ENCODE measurements at regions not wholly inside any gene's neighbourhood (a gene's known extent, or its start where the extent isn't known, plus 50 kb on each side); places are given as distances from the start of the nearest gene placed in this dataset.

DNA sequence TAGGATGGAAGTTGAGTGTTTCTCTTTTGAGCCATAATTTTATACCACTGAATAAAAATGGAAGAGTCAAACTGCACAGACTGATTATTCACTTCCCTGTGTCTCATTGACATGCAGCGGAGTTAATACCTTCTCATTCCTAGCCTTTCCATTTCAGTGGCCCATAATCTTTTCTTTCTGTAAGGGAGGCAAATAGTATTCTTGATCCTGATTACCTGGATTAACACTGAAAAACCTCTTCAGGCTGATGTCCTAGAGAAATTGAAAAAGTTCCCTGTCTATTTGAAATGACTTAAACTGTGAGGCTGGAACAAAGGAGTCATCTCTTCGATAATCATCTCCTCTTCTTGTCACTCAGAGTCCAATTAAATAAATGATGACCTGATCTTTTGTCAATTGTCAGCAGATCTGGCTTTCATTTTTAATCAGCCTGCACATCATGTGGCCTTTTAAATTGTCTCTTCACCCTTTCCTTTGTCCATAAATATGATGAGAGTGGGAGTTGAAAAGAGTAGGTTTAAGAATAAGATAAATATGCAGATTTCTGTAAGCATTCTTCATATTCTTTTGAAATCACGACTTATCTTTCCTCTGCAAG is 713.0 kb downstream of the EPM2A start:
- H3K4me2 ChIP-seq (ENCODE audit: low read length) = no peak overlapping the region
- no peak for TF ChIP-seq EZH2phosphoT487 (IDR thresholded peaks at IDR 0.05; ENCODE audit: borderline replicate concordance, low read length)
- TF ChIP-seq, protein P1, sequence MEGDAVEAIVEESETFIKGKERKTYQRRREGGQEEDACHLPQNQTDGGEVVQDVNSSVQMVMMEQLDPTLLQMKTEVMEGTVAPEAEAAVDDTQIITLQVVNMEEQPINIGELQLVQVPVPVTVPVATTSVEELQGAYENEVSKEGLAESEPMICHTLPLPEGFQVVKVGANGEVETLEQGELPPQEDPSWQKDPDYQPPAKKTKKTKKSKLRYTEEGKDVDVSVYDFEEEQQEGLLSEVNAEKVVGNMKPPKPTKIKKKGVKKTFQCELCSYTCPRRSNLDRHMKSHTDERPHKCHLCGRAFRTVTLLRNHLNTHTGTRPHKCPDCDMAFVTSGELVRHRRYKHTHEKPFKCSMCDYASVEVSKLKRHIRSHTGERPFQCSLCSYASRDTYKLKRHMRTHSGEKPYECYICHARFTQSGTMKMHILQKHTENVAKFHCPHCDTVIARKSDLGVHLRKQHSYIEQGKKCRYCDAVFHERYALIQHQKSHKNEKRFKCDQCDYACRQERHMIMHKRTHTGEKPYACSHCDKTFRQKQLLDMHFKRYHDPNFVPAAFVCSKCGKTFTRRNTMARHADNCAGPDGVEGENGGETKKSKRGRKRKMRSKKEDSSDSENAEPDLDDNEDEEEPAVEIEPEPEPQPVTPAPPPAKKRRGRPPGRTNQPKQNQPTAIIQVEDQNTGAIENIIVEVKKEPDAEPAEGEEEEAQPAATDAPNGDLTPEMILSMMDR (IDR thresholded peaks at IDR 0.05; ENCODE audit: low read depth, low read length, poor library complexity, severe bottlenecking) = no peak
- H3F3A ChIP-seq (ENCODE audit: control insufficient read depth, insufficient read depth) = no peaks in the 10 kb centered on the region
- no peaks in the 10 kb centered on the region for H3K27me3 ChIP-seq (ENCODE audit: control insufficient read depth, low read length)
- H3K4me3 ChIP-seq (ENCODE audit: low read length) = no peak overlapping the region
- no peak overlapping the region for H3K27ac ChIP-seq (ENCODE audit: low read depth, low read length)
- H3K79me2 ChIP-seq (ENCODE audit: control insufficient read depth, low read length) = no peaks in the 10 kb centered on the region
- H4K20me1 ChIP-seq (ENCODE audit: control insufficient read depth, insufficient read depth, low read depth, low read length) = no peaks in the 10 kb centered on the region
- no peaks in the 10 kb centered on the region for H3K9me3 ChIP-seq (ENCODE audit: control insufficient read depth, insufficient read depth, low read length)
- H3K9me2 ChIP-seq (replicated peaks; ENCODE audit: control insufficient read depth, low read length) = no peaks in the 10 kb centered on the region
- no peaks in the 10 kb centered on the region for H3K36me3 ChIP-seq (ENCODE audit: control insufficient read depth, low read length)
- no peaks in the 10 kb centered on the region for H3K4me1 ChIP-seq (ENCODE audit: control insufficient read depth, low read length)

DNA sequence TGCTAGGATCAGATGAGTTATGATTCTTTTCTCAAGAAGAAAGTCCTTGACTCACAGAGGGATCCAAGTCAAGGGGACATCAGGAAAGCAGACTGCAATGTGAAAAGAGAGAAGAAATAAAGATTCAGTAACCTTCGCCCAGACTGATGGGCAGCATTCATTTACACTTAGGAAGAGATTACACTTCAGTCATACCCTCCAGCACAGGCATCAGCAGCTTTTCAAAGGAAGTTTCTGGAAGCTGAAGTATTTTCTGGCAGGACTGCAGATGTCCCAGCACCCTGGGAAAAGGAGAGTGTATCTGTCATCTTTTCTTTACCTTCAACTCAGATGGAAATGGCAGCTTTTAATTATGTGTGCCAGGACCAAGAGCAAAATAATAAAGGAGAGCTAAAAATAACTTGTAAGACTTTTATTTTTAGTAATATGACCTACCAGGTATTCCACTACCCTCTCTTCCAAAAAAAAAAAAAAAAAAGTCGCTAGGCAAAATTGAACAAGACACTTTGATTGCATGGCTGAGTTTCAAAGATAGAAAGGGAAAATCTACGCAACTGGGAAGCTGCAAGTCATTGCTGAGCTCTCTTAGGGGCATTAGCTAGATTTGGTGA is 712.1 kb downstream of the EPM2A start:
- Histone ChIP-seq H3K4me3 (ENCODE audit: low read length) (no peak overlapping the region), H3K79me2 (ENCODE audit: control insufficient read depth, low read length) (no peaks in the 10 kb centered on the region), H3K27ac (ENCODE audit: low read depth, low read length) (no peak overlapping the region), H3K36me3 (ENCODE audit: control insufficient read depth, low read length) (no peaks in the 10 kb centered on the region), H3K4me1 (ENCODE audit: control insufficient read depth, low read length) (no peaks in the 10 kb centered on the region), H4K20me1 (ENCODE audit: control insufficient read depth, insufficient read depth, low read depth, low read length) (no peaks in the 10 kb centered on the region), H3K9me3 (ENCODE audit: control insufficient read depth, insufficient read depth, low read length) (no peaks in the 10 kb centered on the region), H3F3A (ENCODE audit: control insufficient read depth, insufficient read depth) (no peaks in the 10 kb centered on the region), H3K4me2 (ENCODE audit: low read length) (no peak overlapping the region), H3K27me3 (ENCODE audit: control insufficient read depth, low read length) (no peaks in the 10 kb centered on the region), H3K9me2 (replicated peaks; ENCODE audit: control insufficient read depth, low read length) (no peaks in the 10 kb centered on the region)
- TF ChIP-seq, protein P1 (IDR thresholded peaks at IDR 0.05; ENCODE audit: low read depth, low read length, poor library complexity, severe bottlenecking) = no peak
- no peak for TF ChIP-seq EZH2phosphoT487 (IDR thresholded peaks at IDR 0.05; ENCODE audit: borderline replicate concordance, low read length)

DNA sequence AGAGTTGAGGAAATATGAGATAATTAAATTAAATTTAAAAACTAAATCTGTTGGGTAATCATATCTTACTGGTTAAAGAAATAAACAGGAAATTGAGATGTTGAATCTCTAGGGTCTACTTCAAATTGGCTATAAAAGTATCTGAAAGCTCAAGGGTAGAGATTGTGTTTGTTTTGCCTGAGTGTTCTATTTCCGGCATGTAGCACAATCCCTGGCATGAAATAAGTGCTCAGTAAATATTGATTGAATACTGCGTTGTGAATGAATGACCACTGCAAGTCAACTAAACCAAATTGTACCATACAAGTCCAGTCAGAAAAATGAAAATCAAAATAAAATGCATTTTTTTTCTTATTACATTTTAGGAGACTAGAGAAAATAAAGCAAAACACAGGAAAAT is 709.8 kb downstream of the EPM2A start:
- Histone ChIP-seq H3F3A (ENCODE audit: control insufficient read depth, insufficient read depth) (no peaks in the 10 kb centered on the region), H3K9me2 (replicated peaks; ENCODE audit: control insufficient read depth, low read length) (no peaks in the 10 kb centered on the region), H3K79me2 (ENCODE audit: control insufficient read depth, low read length) (no peaks in the 10 kb centered on the region), H3K27ac (ENCODE audit: low read depth, low read length) (no peak overlapping the region), H3K27me3 (ENCODE audit: control insufficient read depth, low read length) (no peaks in the 10 kb centered on the region), H3K4me3 (ENCODE audit: low read length) (no peak overlapping the region), H3K36me3 (ENCODE audit: control insufficient read depth, low read length) (no peaks in the 10 kb centered on the region), H3K4me2 (ENCODE audit: low read length) (no peak overlapping the region), H3K4me1 (ENCODE audit: control insufficient read depth, low read length) (no peaks in the 10 kb centered on the region), H3K9me3 (ENCODE audit: control insufficient read depth, insufficient read depth, low read length) (no peaks in the 10 kb centered on the region), H4K20me1 (ENCODE audit: control insufficient read depth, insufficient read depth, low read depth, low read length) (no peaks in the 10 kb centered on the region)
- TF ChIP-seq, protein P1 (IDR thresholded peaks at IDR 0.05; ENCODE audit: low read depth, low read length, poor library complexity, severe bottlenecking) = no peak
- TF ChIP-seq EZH2phosphoT487 (IDR thresholded peaks at IDR 0.05; ENCODE audit: borderline replicate concordance, low read length) = no peak
